A549 (cell line): ENCODE measurements at regions not wholly inside any gene's neighbourhood (a gene's known extent, or its start where the extent isn't known, plus 50 kb on each side); places are given as distances from the start of the nearest gene placed in this dataset.

Experiments used
- POLR2A ChIP-seq: IDR thresholded peaks from 2 replicates; pipeline ENCODE4 v1.6.1; 2012; ENCODE audit warnings: mild to moderate bottlenecking, low read length
- RFX5 ChIP-seq: fragments of 450-650 bp; IDR thresholded peaks from 2 replicates; pipeline ENCODE4 v1.7.1; 2014; ENCODE audit warnings: antibody characterized with exemption, mild to moderate bottlenecking, moderate library complexity
- RNF2 ChIP-seq: fragments of 200-600 bp; sonication (generic); IDR thresholded peaks from 2 replicates; pipeline ENCODE4 v1.6.1; 2016; ENCODE audit warnings: low read depth, mild to moderate bottlenecking, antibody characterized with exemption, moderate library complexity, borderline replicate concordance
- ZC3H11A ChIP-seq: fragments of 450-650 bp; IDR thresholded peaks from 2 replicates; pipeline ENCODE4 v1.6.1; 2014; ENCODE audit warnings: antibody characterized with exemption, mild to moderate bottlenecking
- TF ChIP-seq, protein P1 (sequence below): fragments of >200 bp; sonication (Bioruptor Twin); formaldehyde crosslinking; IDR thresholded peaks from 3 replicates; pipeline ENCODE4 v1.5.1; 2016
- TF ChIP-seq, protein P2 (sequence below): fragments of 200-600 bp; sonication (generic); IDR thresholded peaks from 2 replicates; pipeline ENCODE4 v1.6.1; 2016; ENCODE audit warnings: antibody characterized with exemption, mild to moderate bottlenecking, moderate library complexity
- TF ChIP-seq, protein P3 (sequence below): fragments of 150-350 bp; IDR thresholded peaks from 2 replicates; pipeline ENCODE4 v1.6.1; 2014; ENCODE audit warnings: low read depth, mild to moderate bottlenecking, low read length
- TF ChIP-seq, protein P4 (sequence below): IDR thresholded peaks from 2 replicates; pipeline ENCODE4 v1.6.1; 2012

DNA sequence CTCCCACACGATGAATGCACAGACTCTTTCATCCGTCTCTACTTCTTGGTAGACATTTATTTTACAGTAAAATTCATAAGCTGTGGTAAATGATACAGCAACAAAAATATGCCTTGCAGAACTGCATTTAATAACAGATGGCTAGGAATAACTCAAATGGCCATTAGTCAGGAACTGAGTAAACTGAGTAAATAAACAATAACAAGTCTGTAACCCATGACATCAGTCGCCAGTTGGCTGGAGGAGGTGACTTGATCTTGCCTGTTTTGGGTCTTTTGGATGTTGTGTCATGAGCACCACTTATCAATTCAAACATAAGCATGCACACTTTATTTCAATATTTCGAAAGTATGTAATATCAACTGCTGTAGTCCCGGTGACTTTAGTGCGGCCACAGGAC lies 632.6 kb upstream of the ARGLU1 start:
- TF ChIP-seq RNF2 (no peak), ZC3H11A (no peak), RFX5 (no peak), POLR2A (no peak)
- TF ChIP-seq, protein P1, sequence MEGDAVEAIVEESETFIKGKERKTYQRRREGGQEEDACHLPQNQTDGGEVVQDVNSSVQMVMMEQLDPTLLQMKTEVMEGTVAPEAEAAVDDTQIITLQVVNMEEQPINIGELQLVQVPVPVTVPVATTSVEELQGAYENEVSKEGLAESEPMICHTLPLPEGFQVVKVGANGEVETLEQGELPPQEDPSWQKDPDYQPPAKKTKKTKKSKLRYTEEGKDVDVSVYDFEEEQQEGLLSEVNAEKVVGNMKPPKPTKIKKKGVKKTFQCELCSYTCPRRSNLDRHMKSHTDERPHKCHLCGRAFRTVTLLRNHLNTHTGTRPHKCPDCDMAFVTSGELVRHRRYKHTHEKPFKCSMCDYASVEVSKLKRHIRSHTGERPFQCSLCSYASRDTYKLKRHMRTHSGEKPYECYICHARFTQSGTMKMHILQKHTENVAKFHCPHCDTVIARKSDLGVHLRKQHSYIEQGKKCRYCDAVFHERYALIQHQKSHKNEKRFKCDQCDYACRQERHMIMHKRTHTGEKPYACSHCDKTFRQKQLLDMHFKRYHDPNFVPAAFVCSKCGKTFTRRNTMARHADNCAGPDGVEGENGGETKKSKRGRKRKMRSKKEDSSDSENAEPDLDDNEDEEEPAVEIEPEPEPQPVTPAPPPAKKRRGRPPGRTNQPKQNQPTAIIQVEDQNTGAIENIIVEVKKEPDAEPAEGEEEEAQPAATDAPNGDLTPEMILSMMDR = no peak
- TF ChIP-seq, protein P2, sequence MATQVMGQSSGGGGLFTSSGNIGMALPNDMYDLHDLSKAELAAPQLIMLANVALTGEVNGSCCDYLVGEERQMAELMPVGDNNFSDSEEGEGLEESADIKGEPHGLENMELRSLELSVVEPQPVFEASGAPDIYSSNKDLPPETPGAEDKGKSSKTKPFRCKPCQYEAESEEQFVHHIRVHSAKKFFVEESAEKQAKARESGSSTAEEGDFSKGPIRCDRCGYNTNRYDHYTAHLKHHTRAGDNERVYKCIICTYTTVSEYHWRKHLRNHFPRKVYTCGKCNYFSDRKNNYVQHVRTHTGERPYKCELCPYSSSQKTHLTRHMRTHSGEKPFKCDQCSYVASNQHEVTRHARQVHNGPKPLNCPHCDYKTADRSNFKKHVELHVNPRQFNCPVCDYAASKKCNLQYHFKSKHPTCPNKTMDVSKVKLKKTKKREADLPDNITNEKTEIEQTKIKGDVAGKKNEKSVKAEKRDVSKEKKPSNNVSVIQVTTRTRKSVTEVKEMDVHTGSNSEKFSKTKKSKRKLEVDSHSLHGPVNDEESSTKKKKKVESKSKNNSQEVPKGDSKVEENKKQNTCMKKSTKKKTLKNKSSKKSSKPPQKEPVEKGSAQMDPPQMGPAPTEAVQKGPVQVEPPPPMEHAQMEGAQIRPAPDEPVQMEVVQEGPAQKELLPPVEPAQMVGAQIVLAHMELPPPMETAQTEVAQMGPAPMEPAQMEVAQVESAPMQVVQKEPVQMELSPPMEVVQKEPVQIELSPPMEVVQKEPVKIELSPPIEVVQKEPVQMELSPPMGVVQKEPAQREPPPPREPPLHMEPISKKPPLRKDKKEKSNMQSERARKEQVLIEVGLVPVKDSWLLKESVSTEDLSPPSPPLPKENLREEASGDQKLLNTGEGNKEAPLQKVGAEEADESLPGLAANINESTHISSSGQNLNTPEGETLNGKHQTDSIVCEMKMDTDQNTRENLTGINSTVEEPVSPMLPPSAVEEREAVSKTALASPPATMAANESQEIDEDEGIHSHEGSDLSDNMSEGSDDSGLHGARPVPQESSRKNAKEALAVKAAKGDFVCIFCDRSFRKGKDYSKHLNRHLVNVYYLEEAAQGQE = no peak
- TF ChIP-seq, protein P3, sequence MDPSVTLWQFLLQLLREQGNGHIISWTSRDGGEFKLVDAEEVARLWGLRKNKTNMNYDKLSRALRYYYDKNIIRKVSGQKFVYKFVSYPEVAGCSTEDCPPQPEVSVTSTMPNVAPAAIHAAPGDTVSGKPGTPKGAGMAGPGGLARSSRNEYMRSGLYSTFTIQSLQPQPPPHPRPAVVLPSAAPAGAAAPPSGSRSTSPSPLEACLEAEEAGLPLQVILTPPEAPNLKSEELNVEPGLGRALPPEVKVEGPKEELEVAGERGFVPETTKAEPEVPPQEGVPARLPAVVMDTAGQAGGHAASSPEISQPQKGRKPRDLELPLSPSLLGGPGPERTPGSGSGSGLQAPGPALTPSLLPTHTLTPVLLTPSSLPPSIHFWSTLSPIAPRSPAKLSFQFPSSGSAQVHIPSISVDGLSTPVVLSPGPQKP = no peak
- TF ChIP-seq, protein P4, sequence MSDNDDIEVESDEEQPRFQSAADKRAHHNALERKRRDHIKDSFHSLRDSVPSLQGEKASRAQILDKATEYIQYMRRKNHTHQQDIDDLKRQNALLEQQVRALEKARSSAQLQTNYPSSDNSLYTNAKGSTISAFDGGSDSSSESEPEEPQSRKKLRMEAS = no peak
